CD4-positive, CD25-positive, alpha-beta regulatory T cell (primary cell): ENCODE measurements at regions not wholly inside any gene's neighbourhood (a gene's known extent, or its start where the extent isn't known, plus 50 kb on each side); places are given as distances from the start of the nearest gene placed in this dataset.
"Not testable (repeated sequence)": the region's sequence is repeated elsewhere in the genome, so short reads cannot be mapped to it uniquely, and the experiment has no call there.

ENCODE experiments used
- ATAC-seq, 2 donors: fragments of 150-1000 bp; cut with Tn5 transposase; one replicate each; pipeline ENCODE4 v1.10.0; 2021; ENCODE audit warnings: low read depth in 2 of 2, moderate number of reproducible peaks in 2 of 2, moderate library complexity in 1 of 2
- DNase-seq, 3 donors: peaks; one replicate each; pipeline versions ENCODE4 v3.0.0 to v3.0.0-alpha.2; 2012 to 2022; ENCODE audit warnings: mixed read lengths in 1 of 3
- H3K27ac ChIP-seq: one replicate; pipeline ENCODE4 v1.7.0; 2013; ENCODE audit warnings: mild to moderate bottlenecking, low read length; ENCODE audit not compliant: insufficient read depth, poor library complexity, severe bottlenecking
- H3K27me3 ChIP-seq: one replicate; pipeline ENCODE4 v1.7.0; 2013; ENCODE audit warnings: low read length; ENCODE audit not compliant: control insufficient read depth, insufficient read depth
- H3K36me3 ChIP-seq: one replicate; pipeline ENCODE4 v1.7.0; 2013; ENCODE audit warnings: mild to moderate bottlenecking, low read length, moderate library complexity; ENCODE audit not compliant: control insufficient read depth, insufficient read depth
- H3K4me1 ChIP-seq: 2 replicates; pipeline ENCODE4 v1.7.0; 2013; ENCODE audit warnings: mild to moderate bottlenecking, low read length; ENCODE audit not compliant: insufficient read depth, control insufficient read depth, poor library complexity, severe bottlenecking
- H3K4me3 ChIP-seq: one replicate; pipeline ENCODE4 v1.7.0; 2013; ENCODE audit warnings: low read depth, mild to moderate bottlenecking, low read length, moderate library complexity
- H3K9me3 ChIP-seq, 2 experiments: 1 replicate in 1 of 2; 2 replicates in 1 of 2; pipeline ENCODE4 v1.7.0; 2013; ENCODE audit warnings: low read length in 2 of 2, mild to moderate bottlenecking in 1 of 2, moderate library complexity in 1 of 2; ENCODE audit not compliant: control insufficient read depth in 2 of 2
- H3K27ac Mint-ChIP-seq, 3 donors: one replicate each; pipeline ENCODE4 v1.8.0; 2020 to 2022; ENCODE audit warnings: mild to moderate bottlenecking in 3 of 3, mixed read lengths in 3 of 3, moderate library complexity in 2 of 3
- H3K27me3 Mint-ChIP-seq: one replicate; pipeline ENCODE4 v1.8.0; 2022; ENCODE audit warnings: mild to moderate bottlenecking, mixed read lengths
- H3K36me3 Mint-ChIP-seq: one replicate; pipeline ENCODE4 v1.8.0; 2020; ENCODE audit warnings: mixed read lengths
- H3K4me1 Mint-ChIP-seq, 4 donors: one replicate each; pipeline ENCODE4 v1.8.0; 2020 to 2022; ENCODE audit warnings: mixed read lengths in 4 of 4, mild to moderate bottlenecking in 1 of 4
- H3K4me3 Mint-ChIP-seq, 4 donors: one replicate each; pipeline ENCODE4 v1.8.0; 2020 to 2022; ENCODE audit warnings: mild to moderate bottlenecking in 4 of 4, mixed read lengths in 4 of 4, moderate library complexity in 3 of 4
- H3K9me3 Mint-ChIP-seq, 7 donors: one replicate each; pipeline ENCODE4 v1.8.0; 2020 to 2022; ENCODE audit warnings: mixed read lengths in 7 of 7, mild to moderate bottlenecking in 3 of 7, moderate library complexity in 2 of 7

- H3K36me3 ChIP-seq, H3K36me3 Mint-ChIP-seq, H3K27me3 Mint-ChIP-seq, H3K27ac ChIP-seq, DNase-seq, H3K9me3 ChIP-seq, H3K4me3 Mint-ChIP-seq, H3K4me1 Mint-ChIP-seq, H3K4me3 ChIP-seq, H3K27ac Mint-ChIP-seq, ATAC-seq, H3K4me1 ChIP-seq, H3K27me3 ChIP-seq: not testable (repeated sequence)
- peaks cover 0 to 12% (median 4%) of the 10 kb centered on the region in 7 donors for H3K9me3 Mint-ChIP-seq
These were observed 1105.7 kb downstream of the STPG2 start for GRCh38 chr4:97037411-97038145.

- Histone ChIP-seq H3K27ac (no peak overlapping the region), H3K36me3 (no peaks in the 10 kb centered on the region), H3K27me3 (no peaks in the 10 kb centered on the region), H3K9me3 (no peaks in the 10 kb centered on the region), H3K4me3 (no peak overlapping the region), H3K4me1 (no peaks in the 10 kb centered on the region)
- no peak overlapping the region for H3K4me3 Mint-ChIP-seq
- DNase-seq (no peak), ATAC-seq (no peak)
- H3K9me3 Mint-ChIP-seq: peaks cover 0 to 12% (median 4%) of the 10 kb centered on the region in 7 donors
- no peak overlapping the region for H3K27ac Mint-ChIP-seq
- H3K27me3 Mint-ChIP-seq: no peaks in the 10 kb centered on the region
- H3K36me3 Mint-ChIP-seq: no peaks in the 10 kb centered on the region
- no peaks in the 10 kb centered on the region for H3K4me1 Mint-ChIP-seq
These were observed 1105.1 kb downstream of the STPG2 start for GRCh38 chr4:97038146-97038516.

- Histone ChIP-seq H3K27ac (no peak overlapping the region), H3K4me1 (no peaks in the 10 kb centered on the region), H3K9me3 (no peaks in the 10 kb centered on the region), H3K36me3 (no peaks in the 10 kb centered on the region), H3K4me3 (no peak overlapping the region), H3K27me3 (no peaks in the 10 kb centered on the region)
- ATAC-seq (no peak), DNase-seq (no peak)
- H3K36me3 Mint-ChIP-seq: no peaks in the 10 kb centered on the region
- H3K27me3 Mint-ChIP-seq: no peaks in the 10 kb centered on the region
- H3K9me3 Mint-ChIP-seq: peaks cover 0 to 8% (median 0%) of the 10 kb centered on the region in 7 donors
- H3K4me1 Mint-ChIP-seq: no peaks in the 10 kb centered on the region
- H3K27ac Mint-ChIP-seq: no peak overlapping the region
- H3K4me3 Mint-ChIP-seq: no peak overlapping the region
These were observed 1070.6 kb downstream of the STPG2 start for GRCh38 chr4:97072666-97073065.

- Mint-ChIP-seq H3K4me3 (no peak overlapping the region), H3K4me1 (no peaks in the 10 kb centered on the region), H3K27me3 (no peaks in the 10 kb centered on the region), H3K36me3 (no peaks in the 10 kb centered on the region), H3K9me3 (peaks cover 0 to 8% (median 0%) of the 10 kb centered on the region in 7 donors), H3K27ac (no peak overlapping the region)
- H3K9me3 ChIP-seq: no peaks in the 10 kb centered on the region
- no peak overlapping the region for H3K27ac ChIP-seq
- H3K27me3 ChIP-seq: no peaks in the 10 kb centered on the region
- H3K4me1 ChIP-seq: no peaks in the 10 kb centered on the region
- no peaks in the 10 kb centered on the region for H3K36me3 ChIP-seq
- no peak for DNase-seq
- H3K4me3 ChIP-seq: no peak overlapping the region
- ATAC-seq: no peak
These were observed 1070.1 kb downstream of the STPG2 start for GRCh38 chr4:97073194-97073593.

- Histone ChIP-seq H3K27ac (no peak overlapping the region), H3K27me3 (no peaks in the 10 kb centered on the region), H3K4me3 (no peak overlapping the region), H3K9me3 (no peaks in the 10 kb centered on the region), H3K36me3 (no peaks in the 10 kb centered on the region), H3K4me1 (no peaks in the 10 kb centered on the region)
- Mint-ChIP-seq H3K4me1 (no peaks in the 10 kb centered on the region), H3K4me3 (no peak overlapping the region), H3K9me3 (peaks cover 0 to 8% (median 0%) of the 10 kb centered on the region in 7 donors), H3K36me3 (no peaks in the 10 kb centered on the region), H3K27me3 (no peaks in the 10 kb centered on the region), H3K27ac (no peak overlapping the region)
- ATAC-seq (no peak), DNase-seq (no peak)
These were observed 1068.7 kb downstream of the STPG2 start for GRCh38 chr4:97074531-97074930.

- ATAC-seq: no peak
- H3K27me3 Mint-ChIP-seq: no peaks in the 10 kb centered on the region
These were observed 1061.3 kb downstream of the STPG2 start for GRCh38 chr4:97081951-97082350.

GRCh38 chr4:97097036-97097435 is 1046.2 kb downstream of the STPG2 start:
- not testable (repeated sequence) for H3K36me3 ChIP-seq, H3K27ac ChIP-seq, H3K36me3 Mint-ChIP-seq, H3K9me3 ChIP-seq, H3K27ac Mint-ChIP-seq, H3K9me3 Mint-ChIP-seq, H3K27me3 ChIP-seq, H3K4me3 ChIP-seq, ATAC-seq, H3K4me1 ChIP-seq, H3K4me1 Mint-ChIP-seq, H3K27me3 Mint-ChIP-seq, H3K4me3 Mint-ChIP-seq, DNase-seq

More at GRCh38 chr4:97081951-97082350, 1061.3 kb downstream of the STPG2 start:
- Histone ChIP-seq H3K4me3 (no peak overlapping the region), H3K27me3 (no peaks in the 10 kb centered on the region), H3K9me3 (no peaks in the 10 kb centered on the region), H3K27ac (no peak overlapping the region), H3K36me3 (no peaks in the 10 kb centered on the region), H3K4me1 (no peaks in the 10 kb centered on the region)
- DNase-seq: no peak
- Mint-ChIP-seq H3K4me3 (no peak overlapping the region), H3K36me3 (no peaks in the 10 kb centered on the region), H3K9me3 (peaks cover 0 to 9% (median 3%) of the 10 kb centered on the region in 7 donors), H3K4me1 (no peaks in the 10 kb centered on the region), H3K27ac (no peak overlapping the region)

- not testable (repeated sequence) for H3K36me3 Mint-ChIP-seq, H3K4me3 ChIP-seq, H3K27me3 Mint-ChIP-seq, H3K36me3 ChIP-seq, H3K27ac Mint-ChIP-seq, H3K27ac ChIP-seq, H3K9me3 ChIP-seq, H3K4me3 Mint-ChIP-seq, ATAC-seq, DNase-seq, H3K4me1 Mint-ChIP-seq, H3K27me3 ChIP-seq, H3K9me3 Mint-ChIP-seq, H3K4me1 ChIP-seq
These were observed 1042.1 kb downstream of the STPG2 start for GRCh38 chr4:97101171-97101570.
